ENCODE measurements at regions not wholly inside any gene's neighbourhood (a gene's known extent, or its start where the extent isn't known, plus 50 kb on each side); places are given as distances from the start of the nearest gene placed in this dataset.

GRCh38 chr7:96824686-96825085 is 115.0 kb upstream of the SEM1 start:
- no peak overlapping the region for H3K4me3 Mint-ChIP-seq
- H4K20me1 ChIP-seq (ENCODE audit: control insufficient read depth, insufficient read depth, insufficient read length): no peaks in the 10 kb centered on the region
- no peak overlapping the region for H3K4ac ChIP-seq (ENCODE audit: low read depth, low read length)
- H3K9me3 ChIP-seq (ENCODE audit: control insufficient read depth, low read depth, low read length): no peaks in the 10 kb centered on the region
- no peaks in the 10 kb centered on the region for H3K79me1 ChIP-seq (ENCODE audit: insufficient read depth, low read depth, low read length, poor library complexity, severe bottlenecking)
- no peak for DNase-seq
- no peak overlapping the region for H4K91ac ChIP-seq (ENCODE audit: insufficient read length, low read depth, low read length)
- no peak overlapping the region for H2BK120ac ChIP-seq (ENCODE audit: low read depth, low read length, poor library complexity, severe bottlenecking)
- no peak overlapping the region for H2AFZ ChIP-seq (ENCODE audit: low read length)
- TF ChIP-seq CTCF (conservative IDR thresholded peaks at IDR 0.05): no peak
- H4K5ac ChIP-seq (ENCODE audit: insufficient read length, low read depth, low read length): no peak overlapping the region
- no peaks in the 10 kb centered on the region for H3K9me3 Mint-ChIP-seq
- no peak overlapping the region for H3K18ac ChIP-seq (ENCODE audit: insufficient read length, low read depth, low read length)
- no peak overlapping the region for H3K23ac ChIP-seq (ENCODE audit: insufficient read length, low read depth, low read length)
- H3K4me1 Mint-ChIP-seq: peaks cover 4% of the 10 kb centered on the region in 2 experiments; a peak in 3 of 4 replicates
- H2BK5ac ChIP-seq (ENCODE audit: insufficient read length, low read length): no peak overlapping the region
- no CpG with 5 or more reads among the region's 1 CpG for WGBS (ENCODE audit: extremely low coverage, insufficient read length, low lambda C conversion rate)
- no peaks in the 10 kb centered on the region for H3K23me2 ChIP-seq (ENCODE audit: insufficient read length, low read depth, low read length, poor library complexity, severe bottlenecking)
- H3K36me3 Mint-ChIP-seq (ENCODE audit: insufficient read depth in 1 of 3, low read depth in 3 of 3): no peaks in the 10 kb centered on the region
- H3K27me3 Mint-ChIP-seq (ENCODE audit: low read depth): peaks cover 12% of the 10 kb centered on the region
- H4K8ac ChIP-seq (replicated peaks; ENCODE audit: insufficient read length, low read depth, low read length): no peak overlapping the region
- H3K79me2 ChIP-seq (ENCODE audit: insufficient read depth, low read length): no peaks in the 10 kb centered on the region
- no peak overlapping the region for H2BK20ac ChIP-seq (ENCODE audit: low read depth, low read length, poor library complexity, severe bottlenecking)
- no peaks in the 10 kb centered on the region for H3K27me3 ChIP-seq (ENCODE audit: insufficient read depth, low read length)
- no peak overlapping the region for H2BK15ac ChIP-seq (ENCODE audit: low read depth, low read length)
- H3K27ac Mint-ChIP-seq: no peak overlapping the region; a peak in 1 of 7 replicates
- no peak overlapping the region for H2AK5ac ChIP-seq (ENCODE audit: insufficient read length, low read length)
- H3T11ph ChIP-seq (ENCODE audit: low read length): no peak overlapping the region
- H3K4me1 ChIP-seq (ENCODE audit: insufficient read depth, low read length): no peaks in the 10 kb centered on the region
- no peak overlapping the region for H3K9ac ChIP-seq (ENCODE audit: extremely low read depth, insufficient read length, low read length)
- no peak overlapping the region for H2BK12ac ChIP-seq (ENCODE audit: insufficient read length, low read depth, low read length)
- no peak overlapping the region for H3K56ac ChIP-seq (ENCODE audit: insufficient read length, low read depth, low read length)
- no peak overlapping the region for H3K27ac ChIP-seq (ENCODE audit: insufficient read length, low read depth, low read length)
- H3K14ac ChIP-seq (ENCODE audit: insufficient read depth, low read length): no peak overlapping the region
- no peak overlapping the region for H3K4me2 ChIP-seq (ENCODE audit: insufficient read depth, insufficient read length, low read length)
